Uterus (tissue), 2 donors: ENCODE measurements at regions not wholly inside any gene's neighbourhood (a gene's known extent, or its start where the extent isn't known, plus 50 kb on each side); places are given as distances from the start of the nearest gene placed in this dataset.

Experiments used
- CTCF ChIP-seq, 4 experiments: fragments of 200-600 bp in 2 of 4; fragments of 450-650 bp in 2 of 4; sonication (generic) in 2 of 4; IDR thresholded peaks; one replicate each; pipeline ENCODE4 v1.5.1; 2016 to 2019; ENCODE audit warnings: antibody characterized with exemption in 4 of 4, mild to moderate bottlenecking in 2 of 4, moderate library complexity in 1 of 4
- POLR2A ChIP-seq, 2 donors: fragments of 450-650 bp; IDR thresholded peaks; one replicate each; pipeline ENCODE4 v1.6.1; 2016; ENCODE audit warnings: antibody characterized with exemption in 2 of 2, mild to moderate bottlenecking in 1 of 2, moderate library complexity in 1 of 2

DNA sequence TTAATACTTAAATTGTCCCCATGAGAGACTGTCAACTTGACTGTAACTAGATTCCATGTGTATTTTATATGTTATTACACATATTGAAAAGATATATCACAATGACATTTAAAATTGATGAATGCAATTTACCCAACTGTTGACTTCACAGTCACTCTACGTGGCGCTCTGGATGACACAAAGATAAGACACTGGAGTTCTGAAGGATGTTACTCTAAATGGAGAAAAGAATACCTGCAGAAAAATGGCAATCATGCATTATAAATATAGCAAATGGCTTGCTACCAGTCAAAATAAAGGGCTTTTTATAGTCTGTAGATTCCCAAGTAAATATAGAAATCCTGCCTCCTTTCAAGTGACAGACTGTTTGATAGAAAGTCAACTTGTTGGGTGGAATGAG, 143.6 kb upstream of the KLF6 start:
- TF ChIP-seq CTCF (IDR thresholded peaks at IDR 0.05) (no peak), POLR2A (IDR thresholded peaks at IDR 0.05) (no peak)
